ENCODE measurements at regions not wholly inside any gene's neighbourhood (a gene's known extent, or its start where the extent isn't known, plus 50 kb on each side); places are given as distances from the start of the nearest gene placed in this dataset.

DNA sequence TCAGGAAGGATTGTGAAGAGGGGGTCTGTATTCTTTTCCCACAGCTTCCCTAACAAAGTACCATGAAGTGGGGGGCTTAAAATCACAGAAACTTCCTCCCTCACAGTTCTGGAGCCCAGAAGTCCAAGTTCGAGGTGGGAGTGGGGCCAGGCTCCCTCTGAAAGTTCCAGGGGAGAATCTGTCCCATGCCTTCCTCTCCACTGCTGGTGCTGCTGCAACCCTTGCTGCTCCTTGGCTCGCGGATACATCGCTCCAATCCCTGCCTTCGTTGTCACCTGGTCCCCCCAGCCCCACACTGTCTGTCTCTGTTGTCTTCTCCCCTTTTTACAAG lies 134.1 kb downstream of the DDX1 start:
- CTCF ChIA-PET, result no interaction called here
- intact Hi-C loops (cut with micrococcal nuclease), result no loop called here
- Mint-ChIP-seq H3K27me3 (peaks cover 2% of the 10 kb centered on the region), H3K4me3 (no peak overlapping the region), H3K4me1 (ENCODE audit: low read depth) (no peaks in the 10 kb centered on the region), H3K9me3 (no peaks in the 10 kb centered on the region), H3K27ac (no peak overlapping the region), H3K36me3 (ENCODE audit: low read depth) (no peaks in the 10 kb centered on the region)
- TF ChIP-seq, protein P1, sequence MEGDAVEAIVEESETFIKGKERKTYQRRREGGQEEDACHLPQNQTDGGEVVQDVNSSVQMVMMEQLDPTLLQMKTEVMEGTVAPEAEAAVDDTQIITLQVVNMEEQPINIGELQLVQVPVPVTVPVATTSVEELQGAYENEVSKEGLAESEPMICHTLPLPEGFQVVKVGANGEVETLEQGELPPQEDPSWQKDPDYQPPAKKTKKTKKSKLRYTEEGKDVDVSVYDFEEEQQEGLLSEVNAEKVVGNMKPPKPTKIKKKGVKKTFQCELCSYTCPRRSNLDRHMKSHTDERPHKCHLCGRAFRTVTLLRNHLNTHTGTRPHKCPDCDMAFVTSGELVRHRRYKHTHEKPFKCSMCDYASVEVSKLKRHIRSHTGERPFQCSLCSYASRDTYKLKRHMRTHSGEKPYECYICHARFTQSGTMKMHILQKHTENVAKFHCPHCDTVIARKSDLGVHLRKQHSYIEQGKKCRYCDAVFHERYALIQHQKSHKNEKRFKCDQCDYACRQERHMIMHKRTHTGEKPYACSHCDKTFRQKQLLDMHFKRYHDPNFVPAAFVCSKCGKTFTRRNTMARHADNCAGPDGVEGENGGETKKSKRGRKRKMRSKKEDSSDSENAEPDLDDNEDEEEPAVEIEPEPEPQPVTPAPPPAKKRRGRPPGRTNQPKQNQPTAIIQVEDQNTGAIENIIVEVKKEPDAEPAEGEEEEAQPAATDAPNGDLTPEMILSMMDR (IDR thresholded peaks at IDR 0.05), result no peak
- DNase-seq, result no peak
- ATAC-seq, result no peak
- POLR2A ChIA-PET, result no interaction called here

DNA sequence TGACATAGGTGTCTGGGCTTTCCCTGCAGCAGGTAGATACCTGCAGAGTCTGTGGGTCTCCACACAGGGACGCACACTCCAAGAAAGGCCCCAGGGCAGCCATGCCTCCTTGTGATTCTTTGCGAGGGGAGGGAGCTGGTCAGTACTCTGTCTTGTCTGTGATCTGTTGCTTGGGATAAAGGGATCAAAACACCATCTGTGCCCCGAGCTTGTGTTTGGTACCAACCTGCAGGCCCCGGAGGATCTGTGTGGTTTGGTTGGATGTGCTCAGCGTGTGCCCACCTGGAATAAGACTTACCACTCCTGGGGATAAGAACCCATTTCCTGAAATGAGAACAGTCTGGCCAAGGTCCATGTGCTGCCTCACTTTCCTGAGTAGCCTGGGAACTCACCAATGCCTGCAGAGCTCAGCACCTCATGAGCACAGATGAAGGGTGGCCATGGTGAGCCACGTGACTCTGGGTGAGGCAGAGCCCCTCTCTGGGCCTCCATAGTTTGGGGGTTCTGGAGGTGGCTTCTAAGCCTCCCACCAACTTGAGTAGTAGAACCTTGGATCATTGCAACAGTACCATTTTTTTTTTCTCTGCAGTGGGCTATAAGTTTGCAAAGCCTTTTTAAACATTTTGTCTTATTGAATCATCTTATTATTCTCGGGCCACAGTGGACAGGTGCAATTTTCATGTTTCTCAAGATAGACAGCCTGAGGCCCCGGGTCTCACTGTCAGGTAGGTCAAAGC lies 134.8 kb downstream of the DDX1 start:
- H3K4me3 Mint-ChIP-seq, result no peak overlapping the region
- DNase-seq, result no peak
- TF ChIP-seq, protein P1 (IDR thresholded peaks at IDR 0.05), result no peak
- peaks cover 2% of the 10 kb centered on the region for H3K27me3 Mint-ChIP-seq
- intact Hi-C loops (cut with micrococcal nuclease), result no loop called here
- no peaks in the 10 kb centered on the region for H3K9me3 Mint-ChIP-seq
- no peaks in the 10 kb centered on the region for H3K4me1 Mint-ChIP-seq (ENCODE audit: low read depth)
- no peak overlapping the region for H3K27ac Mint-ChIP-seq
- ChIA-PET CTCF (no interaction called here), POLR2A (no interaction called here)
- ATAC-seq, result no peak
- no peaks in the 10 kb centered on the region for H3K36me3 Mint-ChIP-seq (ENCODE audit: low read depth)

DNA sequence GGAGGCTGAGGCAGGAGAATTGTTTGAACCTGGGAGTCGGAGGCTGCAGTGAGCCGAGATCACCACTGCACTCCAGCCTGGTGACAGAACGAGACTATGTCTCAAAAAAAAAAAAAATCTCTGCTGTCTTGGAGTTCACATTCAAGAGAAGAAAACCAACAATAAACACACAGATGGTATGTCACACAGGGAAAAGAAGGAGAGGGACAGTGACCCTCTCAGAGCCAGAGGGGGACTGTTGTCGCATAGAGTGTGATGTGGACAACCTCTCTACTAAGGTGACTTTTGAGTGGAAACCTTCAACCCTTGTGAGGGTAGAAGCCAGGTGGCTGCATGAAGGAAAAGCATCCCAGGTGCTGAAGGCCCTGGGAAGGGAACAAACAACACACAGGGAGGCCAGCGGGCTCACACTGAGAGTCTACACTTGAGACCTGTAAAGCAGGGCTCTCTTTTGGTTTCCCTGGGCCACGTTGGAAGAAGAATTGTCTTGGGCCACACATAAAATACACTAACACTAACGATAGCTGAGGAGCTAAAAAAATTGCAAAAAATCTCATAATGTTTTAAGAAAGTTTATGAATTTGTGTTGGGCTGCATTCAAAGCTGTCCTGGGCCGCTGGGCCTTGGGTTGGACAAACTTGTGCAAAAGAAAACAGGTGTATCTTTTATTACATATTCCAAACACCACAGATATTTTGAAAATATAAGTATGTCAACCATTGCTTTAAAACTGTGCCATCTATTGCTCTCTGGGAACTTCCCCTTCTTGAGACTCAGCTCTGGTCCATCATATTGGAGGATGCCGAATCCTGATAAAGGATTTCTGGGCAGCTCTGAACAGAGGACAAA lies 136.0 kb downstream of the DDX1 start:
- Mint-ChIP-seq H3K27ac (no peak overlapping the region), H3K4me1 (ENCODE audit: low read depth) (no peaks in the 10 kb centered on the region), H3K4me3 (no peak overlapping the region), H3K36me3 (ENCODE audit: low read depth) (no peaks in the 10 kb centered on the region), H3K27me3 (peaks cover 2% of the 10 kb centered on the region), H3K9me3 (no peaks in the 10 kb centered on the region)
- intact Hi-C loops (cut with micrococcal nuclease), result no loop called here
- ChIA-PET CTCF (no interaction called here), POLR2A (interaction anchor here (1.8 kb wide), 1 partner anchor 10 kb away, joined by 6 read pairs; no protein-coding TSS in a partner anchor)
- ATAC-seq (no peak), DNase-seq (no peak)
- TF ChIP-seq, protein P1 (IDR thresholded peaks at IDR 0.05), result no peak

DNA sequence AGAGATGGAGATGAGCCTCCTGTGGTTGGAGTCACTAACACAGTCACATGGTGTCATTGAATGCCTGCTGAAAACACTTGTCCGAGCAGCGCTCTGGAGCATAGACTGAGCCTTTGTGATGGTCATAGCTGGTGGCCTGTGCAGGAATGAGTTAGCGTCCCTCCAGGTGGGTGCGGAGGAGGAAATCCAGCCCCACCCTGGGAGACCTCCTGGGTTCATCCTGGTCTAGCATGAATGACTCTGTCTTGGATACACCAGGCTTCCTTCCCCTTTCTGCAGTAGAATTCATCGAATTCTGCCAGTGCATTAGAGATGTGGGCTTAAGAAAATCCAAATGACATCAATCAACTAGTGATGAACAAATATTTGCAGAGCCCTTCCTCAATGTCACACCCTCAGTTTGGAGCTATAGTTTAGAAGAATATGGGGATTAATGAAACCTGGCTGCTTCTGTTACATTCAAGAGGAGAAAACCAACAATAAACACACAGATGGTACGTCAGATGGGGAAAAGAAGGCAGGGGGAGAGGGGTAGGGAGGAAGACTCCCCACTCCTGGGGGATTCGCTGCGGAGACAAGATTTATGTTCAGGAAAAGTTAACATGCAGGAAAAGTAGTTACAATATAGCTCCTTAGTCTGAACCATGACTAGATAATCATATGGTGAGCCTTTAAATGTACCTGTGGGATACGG lies 136.7 kb downstream of the DDX1 start:
- intact Hi-C loops (cut with micrococcal nuclease), result no loop called here
- Mint-ChIP-seq H3K36me3 (ENCODE audit: low read depth) (no peaks in the 10 kb centered on the region), H3K9me3 (no peaks in the 10 kb centered on the region), H3K4me1 (ENCODE audit: low read depth) (no peaks in the 10 kb centered on the region), H3K4me3 (no peak overlapping the region), H3K27ac (no peak overlapping the region), H3K27me3 (peaks cover 2% of the 10 kb centered on the region)
- TF ChIP-seq, protein P1 (IDR thresholded peaks at IDR 0.05), result no peak
- POLR2A ChIA-PET, result interaction anchor here (1.8 kb wide), 1 partner anchor 11 kb away, joined by 6 read pairs; no protein-coding TSS in a partner anchor
- ATAC-seq (no peak), DNase-seq (no peak)
- CTCF ChIA-PET, result no interaction called here

All from activated CD8-positive, alpha-beta T cell treated with anti-CD3 and anti-CD28 coated beads for 36 hours (primary cell).